NOMO-1 treated with DMSO at 0.1 percent for 48 hours (cell line): ENCODE measurements at regions not wholly inside any gene's neighbourhood (a gene's known extent, or its start where the extent isn't known, plus 50 kb on each side); places are given as distances from the start of the nearest gene placed in this dataset.
A peak's percentile ranks its signal among the peaks of the same experiment; 100 is the strongest.
"Not testable (repeated sequence)": the region's sequence is repeated elsewhere in the genome, so short reads cannot be mapped to it uniquely, and the experiment has no call there.

Source experiments
- DNase-seq: peaks from one replicate; lab custom pipeline; 2025; ENCODE audit not compliant: unreplicated experiment; lab: John Stamatoyannopoulos, UW

- DNase-seq, result no peak
These were observed 119.6 kb upstream of the BANK1 start for GRCh38 chr4:101670897-101671296.

DNA sequence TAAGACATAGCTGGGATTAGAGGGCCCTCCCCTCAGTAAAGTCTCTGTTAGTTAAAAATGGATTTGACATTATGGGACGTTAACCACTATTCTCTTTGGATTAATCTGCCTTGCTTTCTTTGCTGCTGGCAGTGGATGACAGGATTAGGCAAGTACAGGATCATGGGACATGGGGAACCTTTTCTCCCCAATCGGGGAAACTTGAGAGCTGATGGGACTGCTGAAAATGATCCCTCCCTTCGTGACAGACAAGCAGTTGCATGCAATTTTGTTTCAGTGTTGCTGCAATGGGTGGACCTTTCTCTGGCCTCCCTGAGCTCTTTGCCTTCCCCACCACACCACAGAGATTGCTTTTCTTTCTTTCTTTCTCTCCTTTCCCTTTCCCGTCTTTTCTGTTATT, 120.2 kb upstream of the BANK1 start:
- DNase-seq, result no peak

DNA sequence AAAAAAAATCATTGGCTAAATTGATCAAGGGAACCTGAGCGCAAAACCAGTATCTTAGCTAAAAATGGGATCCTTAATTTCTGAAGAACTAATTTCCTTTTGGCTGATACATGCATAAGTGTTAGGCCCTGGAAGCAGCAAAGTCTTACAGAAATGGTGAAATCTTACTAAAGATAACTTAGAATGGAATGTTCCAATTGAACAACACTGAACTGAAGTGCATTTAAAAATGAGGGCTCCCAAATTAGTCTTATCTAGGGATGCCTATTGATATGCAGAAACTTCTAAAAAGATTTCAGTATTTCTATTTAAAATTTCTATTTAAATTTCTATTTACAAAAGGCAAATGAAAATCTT, 120.7 kb upstream of the BANK1 start:
- DNase-seq, result no peak

DNA sequence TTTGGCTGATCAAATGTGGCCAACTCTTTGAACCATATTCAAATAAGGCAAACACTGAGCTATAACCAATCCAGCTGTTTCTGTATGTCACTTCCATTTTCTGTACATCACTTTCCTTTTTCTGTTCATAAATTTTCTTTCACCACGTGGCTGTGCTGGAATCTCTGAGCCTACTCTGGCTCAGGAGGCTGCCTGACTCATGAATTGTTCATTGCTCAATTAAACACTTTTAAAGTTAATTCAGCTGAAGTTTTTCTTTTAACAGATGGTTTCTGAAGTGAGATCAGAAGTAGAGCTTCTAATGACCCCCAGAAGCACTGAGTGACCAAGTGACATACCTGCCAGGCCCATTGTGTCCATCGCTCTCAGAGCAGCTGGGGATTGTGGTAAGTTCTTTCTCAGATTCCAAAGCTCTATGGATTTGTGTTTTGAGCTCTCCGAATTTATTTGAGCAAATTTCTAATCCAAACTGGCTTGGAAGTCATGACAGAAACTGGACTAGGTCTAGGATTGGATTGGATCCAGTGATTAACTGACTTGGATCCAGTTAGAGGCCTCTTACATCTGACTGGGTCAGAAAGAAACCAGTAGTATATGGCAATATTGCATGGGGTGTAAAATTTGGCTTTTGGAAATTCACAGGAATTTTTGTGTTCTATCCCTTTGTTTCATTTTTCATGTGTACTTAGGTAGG, 121.2 kb upstream of the BANK1 start:
- DNase-seq, result no peak

DNA sequence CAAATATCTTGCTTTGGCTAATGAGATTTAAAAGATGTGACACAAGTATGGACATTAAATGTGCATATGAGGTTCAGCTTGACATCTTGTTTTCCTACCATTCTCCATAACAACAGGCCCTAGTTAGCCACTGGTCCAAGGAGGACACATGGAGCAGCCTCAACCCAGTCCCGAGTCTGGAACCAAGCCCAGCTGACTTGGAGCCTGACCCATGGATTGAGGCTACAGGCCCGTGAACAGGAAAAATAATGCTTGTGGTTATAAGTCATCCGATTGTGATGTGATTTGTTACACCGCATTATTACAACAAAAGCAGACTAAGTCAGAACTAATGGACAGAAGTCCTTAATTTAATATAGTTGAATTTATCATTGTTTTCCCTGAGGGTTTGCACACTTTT, 123.2 kb upstream of the BANK1 start:
- DNase-seq, result no peak

DNA sequence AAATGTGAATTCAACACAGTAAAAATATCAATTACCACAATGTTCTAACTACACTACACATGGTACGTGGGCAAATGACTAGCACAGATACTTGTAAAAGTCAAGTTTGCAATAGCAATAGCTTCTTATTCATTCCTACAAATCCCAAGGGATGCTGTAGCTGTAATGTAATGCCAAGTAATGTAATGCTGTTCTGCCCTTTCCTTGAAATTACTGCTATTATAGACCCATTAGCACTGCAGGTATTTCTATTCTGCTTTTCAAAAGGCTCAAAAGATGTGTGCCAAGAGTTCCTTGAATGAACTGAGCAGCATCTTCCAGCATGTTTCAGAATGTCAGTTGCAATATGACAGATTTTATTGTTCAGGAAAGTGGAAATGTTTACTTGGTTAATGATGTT, 129.9 kb upstream of the BANK1 start:
- no peak for DNase-seq

DNA sequence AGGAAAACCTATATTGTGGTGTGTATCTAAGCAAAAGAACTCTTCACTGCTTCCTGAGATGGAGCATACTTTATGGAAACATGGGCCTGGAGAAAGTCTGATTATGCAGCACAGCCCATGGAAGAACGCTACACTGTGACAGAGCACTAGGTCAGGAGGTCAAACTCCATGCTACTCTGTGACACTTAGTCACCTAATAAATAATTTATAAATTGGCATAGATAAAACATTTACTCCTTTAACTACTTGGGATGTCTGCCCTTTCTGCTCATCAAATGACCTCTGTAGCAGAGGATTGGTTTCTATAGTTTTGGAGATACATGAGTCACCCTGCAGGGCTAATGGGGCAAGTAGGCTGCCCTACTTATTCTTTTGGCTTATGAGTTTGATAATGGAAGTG, 134.7 kb upstream of the BANK1 start:
- no peak for DNase-seq

GRCh38 chr4:101655005-101655404, 135.5 kb upstream of the BANK1 start:
- no peak for DNase-seq

DNA sequence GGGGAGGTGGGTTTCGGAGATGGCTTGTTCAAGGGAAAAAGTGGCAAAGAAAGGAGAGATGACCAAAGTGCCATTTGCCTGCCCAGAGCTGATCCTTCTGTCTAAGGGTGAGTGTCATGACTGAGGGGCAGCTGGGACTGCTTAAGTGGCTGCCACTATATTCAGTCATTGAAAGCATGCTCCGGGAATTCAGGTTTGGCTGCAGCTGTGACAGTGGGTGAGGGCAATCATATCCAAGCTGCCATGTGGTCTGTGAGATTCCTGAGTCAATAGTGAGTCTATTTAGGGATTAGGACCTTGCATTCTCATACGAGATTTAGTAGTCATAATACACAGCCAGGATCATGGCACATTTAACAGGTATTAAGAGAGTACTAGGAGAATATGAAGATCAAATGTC, 138.8 kb upstream of the BANK1 start:
- no peak for DNase-seq

GRCh38 chr4:101649790-101650515, 140.6 kb upstream of the BANK1 start:
- DNase-seq, result no peak

DNA sequence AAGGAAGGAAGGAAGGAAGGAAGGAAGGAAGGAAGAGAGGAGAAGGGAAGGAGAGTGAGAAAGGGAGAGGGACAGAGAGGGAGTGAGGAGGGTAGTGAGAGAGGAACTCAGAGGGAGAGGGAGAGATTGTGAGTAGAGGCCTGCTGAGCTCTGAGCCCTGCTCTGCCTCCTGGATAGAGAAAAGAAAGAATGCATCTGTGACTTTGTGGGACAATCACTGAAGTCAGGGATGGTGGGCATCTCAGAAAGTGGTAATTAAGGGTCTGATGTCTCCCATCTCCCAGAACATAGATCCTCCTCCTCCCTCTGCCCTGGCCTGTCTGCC, 142.9 kb upstream of the BANK1 start:
- DNase-seq, result no peak

DNA sequence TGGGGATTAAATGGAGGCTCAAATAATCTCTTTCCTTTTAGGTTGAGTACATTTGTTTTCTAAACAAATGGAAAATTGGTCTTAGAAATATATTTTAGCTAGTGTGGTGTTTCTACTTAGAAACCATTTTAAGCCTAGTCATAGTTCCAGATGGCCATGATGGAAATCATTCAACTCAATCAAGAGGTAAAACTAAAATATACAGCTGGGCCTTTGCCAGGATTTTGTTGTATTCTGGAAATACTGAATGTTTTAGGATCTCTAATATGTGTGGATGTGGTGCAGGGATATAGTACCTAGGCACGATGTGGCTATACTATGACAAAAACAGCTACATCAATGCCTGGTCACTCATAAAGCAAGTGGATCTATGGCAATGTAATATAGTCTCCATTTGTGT, 146.0 kb upstream of the BANK1 start:
- DNase-seq, result no peak

- DNase-seq, result peak; percentile 31
These were observed 147.2 kb upstream of the BANK1 start for GRCh38 chr4:101643186-101643837.

GRCh38 chr4:101632766-101633165, 157.8 kb upstream of the BANK1 start:
- DNase-seq, result not testable (repeated sequence)

GRCh38 chr4:101630319-101630986, 160.1 kb upstream of the BANK1 start:
- DNase-seq, result no peak

GRCh38 chr4:101621120-101621519, 169.4 kb upstream of the BANK1 start:
- DNase-seq, result no peak

GRCh38 chr4:101615652-101616051, 174.9 kb upstream of the BANK1 start:
- no peak for DNase-seq

DNA sequence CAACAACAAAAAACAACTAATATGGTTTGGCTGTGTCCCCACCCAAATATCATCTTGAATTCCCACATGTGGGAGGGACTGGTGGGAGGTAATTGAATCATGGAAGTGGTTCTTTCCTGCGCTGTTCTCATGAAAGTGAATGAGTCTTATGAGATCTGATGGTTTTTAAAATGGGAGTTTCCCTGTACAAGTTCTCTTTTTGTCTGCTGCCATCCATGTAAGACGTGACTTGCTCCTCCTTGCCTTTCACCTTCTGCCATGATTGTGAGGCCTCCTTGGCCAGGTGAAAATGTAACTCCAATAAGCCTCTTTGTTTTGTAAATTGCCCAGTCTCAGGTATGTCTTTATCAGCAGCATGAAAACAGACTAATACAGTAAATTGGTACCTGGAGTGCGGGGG, 183.5 kb upstream of the BANK1 start:
- DNase-seq, result not testable (repeated sequence)

DNA sequence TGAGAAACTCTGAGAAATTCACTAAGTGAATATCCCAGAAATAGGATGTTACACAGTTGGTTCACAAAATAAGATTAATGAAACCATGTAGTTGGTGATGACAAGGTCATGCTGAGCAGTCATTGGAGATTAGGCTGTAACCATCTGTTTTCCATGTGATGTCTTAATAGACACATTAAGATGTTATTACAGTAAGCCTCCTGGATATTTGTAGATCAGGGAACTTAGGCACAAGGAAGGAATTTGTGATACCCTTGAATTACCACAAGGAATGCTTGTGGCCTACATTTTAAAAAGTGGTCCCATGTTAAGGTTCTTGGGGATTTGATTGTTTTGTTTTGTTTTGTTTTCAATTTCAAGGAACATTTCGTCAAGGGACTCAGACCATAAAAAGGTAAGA, 185.6 kb upstream of the BANK1 start:
- DNase-seq, result no peak

DNA sequence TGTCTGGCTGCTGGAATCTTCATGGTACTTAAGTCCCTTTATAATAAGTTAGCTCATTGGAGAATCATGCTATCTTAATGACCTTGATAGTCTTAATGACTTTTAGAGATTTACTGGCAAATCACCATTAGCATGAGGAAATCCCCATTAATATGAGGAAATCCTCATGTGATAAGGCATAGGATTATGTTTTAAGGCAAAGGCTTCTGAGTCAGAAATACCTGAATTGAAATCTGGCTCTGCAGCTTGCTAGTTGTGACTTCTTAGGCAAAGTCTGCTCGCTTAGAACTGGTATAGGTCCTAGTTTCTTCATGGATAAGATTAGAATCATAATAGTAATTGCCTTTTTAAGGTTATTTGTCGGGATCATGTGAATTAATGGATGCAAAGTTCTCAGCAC, 190.2 kb upstream of the BANK1 start:
- DNase-seq, result no peak

DNA sequence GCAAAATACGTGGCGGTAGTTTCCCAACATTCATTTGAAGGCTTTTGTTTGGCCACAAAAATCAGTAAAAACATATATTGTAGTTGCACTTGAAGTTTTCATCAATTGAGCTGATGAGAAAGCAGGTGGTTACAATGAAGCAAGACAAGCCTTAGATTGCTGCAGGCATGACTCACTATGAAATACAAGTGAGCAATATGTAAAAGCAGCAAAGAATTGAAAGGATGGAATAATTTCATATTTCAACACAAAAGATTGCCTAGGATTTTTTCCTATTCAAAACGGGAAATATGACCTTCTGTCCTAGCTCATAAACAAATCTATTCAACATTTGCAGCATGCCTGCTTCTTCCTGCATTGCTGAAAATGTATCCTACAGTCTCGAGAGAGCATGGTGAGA, 190.9 kb upstream of the BANK1 start:
- peak; percentile 22 for DNase-seq
